ENCODE measurements at regions not wholly inside any gene's neighbourhood (a gene's known extent, or its start where the extent isn't known, plus 50 kb on each side); places are given as distances from the start of the nearest gene placed in this dataset.

DNA sequence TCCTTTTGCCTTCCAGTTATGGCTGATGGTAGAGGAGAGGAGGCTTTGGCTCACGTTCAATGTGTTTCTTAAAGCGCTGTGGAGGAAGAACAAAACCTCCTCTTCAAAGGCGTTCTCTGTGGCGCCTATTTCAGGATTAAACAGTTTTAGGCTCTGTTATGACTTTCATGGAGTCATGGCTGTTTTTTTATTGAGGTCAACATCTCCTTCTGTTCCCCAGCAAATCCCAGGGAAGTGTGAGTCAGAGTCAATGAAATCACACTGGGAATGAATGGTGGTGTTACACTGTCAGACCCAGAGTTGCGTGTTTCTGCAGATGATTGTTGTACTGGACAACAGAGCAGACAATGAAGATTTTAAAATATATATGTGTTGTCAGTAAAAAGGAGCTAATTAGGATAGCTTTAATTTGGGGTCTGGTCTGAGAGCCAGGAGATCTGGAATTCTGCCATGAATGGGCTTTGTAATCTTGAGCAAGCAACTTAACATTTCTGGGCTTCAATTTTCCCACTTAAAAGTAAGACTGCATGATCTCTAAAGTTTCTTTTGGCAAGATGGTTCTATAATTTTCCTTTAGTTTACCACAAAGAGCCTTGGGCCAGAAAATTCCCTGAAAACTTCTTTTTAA is 240.7 kb downstream of the CSNK1G3 start:
- H3K4me2 ChIP-seq (ENCODE audit: low read length): no peak overlapping the region
- ChIA-PET POLR2A (no interaction called here), RAD21 (ENCODE audit: low non-redundant PET in 1 of 2, low total read pairs in 2 of 2, uncharacterized antibody in 2 of 2, unreplicated experiment in 2 of 2) (no interaction called here), CTCF (no interaction called here)
- no peak overlapping the region for H3K27ac ChIP-seq (ENCODE audit: low read depth, low read length)
- TF ChIP-seq ZNF274 (IDR thresholded peaks at IDR 0.05; ENCODE audit: low read depth, low read length): no peak
- TF ChIP-seq, protein P1, sequence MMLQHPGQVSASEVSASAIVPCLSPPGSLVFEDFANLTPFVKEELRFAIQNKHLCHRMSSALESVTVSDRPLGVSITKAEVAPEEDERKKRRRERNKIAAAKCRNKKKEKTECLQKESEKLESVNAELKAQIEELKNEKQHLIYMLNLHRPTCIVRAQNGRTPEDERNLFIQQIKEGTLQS (IDR thresholded peaks at IDR 0.05): no peak
- TF ChIP-seq RAD21 (IDR thresholded peaks at IDR 0.05; ENCODE audit: low read depth): no peak
- no peak for TF ChIP-seq ZFX (IDR thresholded peaks at IDR 0.05)
- TF ChIP-seq, protein P2, sequence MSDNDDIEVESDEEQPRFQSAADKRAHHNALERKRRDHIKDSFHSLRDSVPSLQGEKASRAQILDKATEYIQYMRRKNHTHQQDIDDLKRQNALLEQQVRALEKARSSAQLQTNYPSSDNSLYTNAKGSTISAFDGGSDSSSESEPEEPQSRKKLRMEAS (IDR thresholded peaks at IDR 0.05): no peak
- no peak for TF ChIP-seq SP1 (IDR thresholded peaks at IDR 0.05; ENCODE audit: low read depth)
- TF ChIP-seq, protein P3, sequence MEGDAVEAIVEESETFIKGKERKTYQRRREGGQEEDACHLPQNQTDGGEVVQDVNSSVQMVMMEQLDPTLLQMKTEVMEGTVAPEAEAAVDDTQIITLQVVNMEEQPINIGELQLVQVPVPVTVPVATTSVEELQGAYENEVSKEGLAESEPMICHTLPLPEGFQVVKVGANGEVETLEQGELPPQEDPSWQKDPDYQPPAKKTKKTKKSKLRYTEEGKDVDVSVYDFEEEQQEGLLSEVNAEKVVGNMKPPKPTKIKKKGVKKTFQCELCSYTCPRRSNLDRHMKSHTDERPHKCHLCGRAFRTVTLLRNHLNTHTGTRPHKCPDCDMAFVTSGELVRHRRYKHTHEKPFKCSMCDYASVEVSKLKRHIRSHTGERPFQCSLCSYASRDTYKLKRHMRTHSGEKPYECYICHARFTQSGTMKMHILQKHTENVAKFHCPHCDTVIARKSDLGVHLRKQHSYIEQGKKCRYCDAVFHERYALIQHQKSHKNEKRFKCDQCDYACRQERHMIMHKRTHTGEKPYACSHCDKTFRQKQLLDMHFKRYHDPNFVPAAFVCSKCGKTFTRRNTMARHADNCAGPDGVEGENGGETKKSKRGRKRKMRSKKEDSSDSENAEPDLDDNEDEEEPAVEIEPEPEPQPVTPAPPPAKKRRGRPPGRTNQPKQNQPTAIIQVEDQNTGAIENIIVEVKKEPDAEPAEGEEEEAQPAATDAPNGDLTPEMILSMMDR (IDR thresholded peaks at IDR 0.05 in 2 of 3, conservative IDR thresholded peaks at IDR 0.05 in 1 of 3; ENCODE audit: borderline replicate concordance in 1 of 3, insufficient read depth in 1 of 3, low read depth in 2 of 3, low read length in 2 of 3): no peak
- no peak for TF ChIP-seq FOSL1 (IDR thresholded peaks at IDR 0.05; ENCODE audit: low read depth)
- TF ChIP-seq JUND (IDR thresholded peaks at IDR 0.05): no peak
- TF ChIP-seq POLR2AphosphoS5 (IDR thresholded peaks at IDR 0.05; ENCODE audit: low read depth, low read length): no peak
- TF ChIP-seq TCF7L2 (IDR thresholded peaks at IDR 0.05; ENCODE audit: borderline replicate concordance, extremely low read depth, insufficient read depth, insufficient read length): no peak
- TF ChIP-seq YY1 (IDR thresholded peaks at IDR 0.05; ENCODE audit: extremely low read depth, insufficient replicate concordance, low read depth, low read length): no peak
- TF ChIP-seq ELF1 (IDR thresholded peaks at IDR 0.05; ENCODE audit: borderline replicate concordance, low read depth): no peak
- no peak for TF ChIP-seq EGR1 (IDR thresholded peaks at IDR 0.05; ENCODE audit: low read depth)
- no peak for TF ChIP-seq EZH2 (IDR thresholded peaks at IDR 0.05)
- TF ChIP-seq, protein P4, sequence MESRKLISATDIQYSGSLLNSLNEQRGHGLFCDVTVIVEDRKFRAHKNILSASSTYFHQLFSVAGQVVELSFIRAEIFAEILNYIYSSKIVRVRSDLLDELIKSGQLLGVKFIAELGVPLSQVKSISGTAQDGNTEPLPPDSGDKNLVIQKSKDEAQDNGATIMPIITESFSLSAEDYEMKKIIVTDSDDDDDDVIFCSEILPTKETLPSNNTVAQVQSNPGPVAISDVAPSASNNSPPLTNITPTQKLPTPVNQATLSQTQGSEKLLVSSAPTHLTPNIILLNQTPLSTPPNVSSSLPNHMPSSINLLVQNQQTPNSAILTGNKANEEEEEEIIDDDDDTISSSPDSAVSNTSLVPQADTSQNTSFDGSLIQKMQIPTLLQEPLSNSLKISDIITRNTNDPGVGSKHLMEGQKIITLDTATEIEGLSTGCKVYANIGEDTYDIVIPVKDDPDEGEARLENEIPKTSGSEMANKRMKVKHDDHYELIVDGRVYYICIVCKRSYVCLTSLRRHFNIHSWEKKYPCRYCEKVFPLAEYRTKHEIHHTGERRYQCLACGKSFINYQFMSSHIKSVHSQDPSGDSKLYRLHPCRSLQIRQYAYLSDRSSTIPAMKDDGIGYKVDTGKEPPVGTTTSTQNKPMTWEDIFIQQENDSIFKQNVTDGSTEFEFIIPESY (IDR thresholded peaks at IDR 0.05; ENCODE audit: extremely low read depth, insufficient replicate concordance, low read length): no peak
- no peaks in the 10 kb centered on the region for H3K9me3 ChIP-seq (ENCODE audit: control insufficient read depth in 1 of 2, insufficient read depth in 1 of 2, low read depth in 1 of 2, low read length in 2 of 2)
- intact Hi-C loops (cut with micrococcal nuclease): no loop called here
- no peaks in the 10 kb centered on the region for H3K9me2 ChIP-seq (ENCODE audit: insufficient read depth)
- no peak overlapping the region for H2AFZ ChIP-seq (ENCODE audit: low read depth, low read length, poor library complexity, severe bottlenecking)
- H3K9ac ChIP-seq (ENCODE audit: low read length): no peak overlapping the region
- BruUV-seq (replicated peaks): no TSS peak
- no peaks in the 10 kb centered on the region for H3K79me2 ChIP-seq (ENCODE audit: insufficient read depth, low read length)
- no peak overlapping the region for H3K4me3 ChIP-seq (replicated peaks in 1 of 2; ENCODE audit: low read depth in 1 of 2, low read length in 2 of 2)
- no peak for ATAC-seq
- no peak for DNase-seq (ENCODE audit: low read depth, low spot score)
- H3K27me3 ChIP-seq (ENCODE audit: insufficient read depth, low read length): no peaks in the 10 kb centered on the region
- H3K36me3 ChIP-seq (ENCODE audit: control insufficient read depth in 1 of 2, insufficient read depth in 2 of 2, low read length in 2 of 2): no peaks in the 10 kb centered on the region
- no peaks in the 10 kb centered on the region for H4K20me1 ChIP-seq (ENCODE audit: insufficient read depth)
- no peaks in the 10 kb centered on the region for H3K4me1 ChIP-seq (ENCODE audit: control insufficient read depth in 1 of 2, insufficient read depth in 2 of 2, low read length in 2 of 2)

All from HCT116 (cell line).